CD1c-positive myeloid dendritic cell (primary cell): ENCODE measurements at regions not wholly inside any gene's neighbourhood (a gene's known extent, or its start where the extent isn't known, plus 50 kb on each side); places are given as distances from the start of the nearest gene placed in this dataset.

Source experiments
- DNase-seq: peaks from one replicate; pipeline ENCODE4 v3.0.0-alpha.2; 2016; ENCODE audit errors: extremely low spot score

DNA sequence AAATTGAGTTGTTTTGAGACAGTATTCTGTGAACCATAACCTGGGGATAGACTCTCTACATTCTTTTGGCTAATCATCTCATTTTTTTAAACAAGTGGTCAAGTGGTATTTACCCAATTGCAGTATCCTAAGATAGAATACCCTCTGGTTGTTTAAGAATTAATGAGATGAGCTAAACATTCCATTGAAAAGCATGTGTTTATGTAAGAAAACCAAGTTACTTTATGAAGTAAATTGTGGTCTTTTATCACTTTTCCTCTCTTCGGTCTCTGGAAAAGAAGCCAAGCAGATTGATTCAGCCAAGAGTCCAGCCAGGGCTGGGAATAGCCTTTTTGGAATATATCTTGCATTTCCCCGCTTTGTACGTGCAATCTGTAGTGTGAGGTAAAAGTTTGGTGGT is 185.7 kb upstream of the TOPAZ1 start:
- DNase-seq, result no peak

- DNase-seq, result no peak
Observed at GRCh38 chr3:44056446-44057240, 185.0 kb upstream of the TOPAZ1 start.

DNA sequence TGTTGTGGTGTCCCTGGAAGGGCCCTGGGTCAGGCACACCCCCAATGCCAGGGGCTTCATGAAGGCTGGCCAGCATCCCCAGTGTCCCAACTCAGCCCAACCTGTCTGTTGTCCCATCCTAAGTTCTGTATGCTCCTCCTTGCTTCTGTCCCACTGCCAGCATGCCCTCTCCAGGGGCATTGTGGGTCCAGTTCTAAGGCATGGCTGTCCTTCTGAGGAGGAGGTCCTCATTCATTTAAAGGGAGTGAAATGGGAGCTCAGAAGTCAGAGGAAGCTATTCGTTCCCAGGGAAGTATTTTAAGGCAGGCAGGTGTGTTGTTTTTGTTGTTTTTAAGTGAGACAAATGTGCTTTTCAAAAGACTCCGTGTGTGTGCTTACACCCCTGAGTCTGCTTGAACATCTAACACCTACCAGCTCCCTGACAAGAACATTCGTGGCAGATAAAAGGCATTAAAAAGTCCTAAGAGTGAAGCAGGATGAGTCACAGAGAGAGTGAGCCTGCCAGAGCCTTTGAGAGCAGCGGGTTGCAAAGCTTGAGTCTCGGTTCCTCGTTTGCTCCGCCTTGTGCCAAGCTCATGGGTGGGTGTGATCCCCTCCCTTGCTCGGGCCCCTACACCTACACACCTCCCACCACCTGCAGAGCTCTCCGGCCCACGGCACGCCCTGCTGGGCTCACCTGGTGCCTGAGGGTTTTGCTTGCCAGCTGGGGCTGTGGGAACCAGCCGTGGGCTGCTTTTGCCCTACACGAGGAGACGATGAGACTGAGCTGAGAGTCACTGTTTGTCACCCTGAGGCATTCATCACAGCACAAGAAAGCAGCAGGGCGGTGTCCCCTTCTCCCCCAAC is 183.4 kb upstream of the TOPAZ1 start:
- peak; percentile 42 for DNase-seq

GRCh38 chr3:44058868-44059203 is 182.8 kb upstream of the TOPAZ1 start:
- no peak for DNase-seq

GRCh38 chr3:44060164-44060563 is 181.5 kb upstream of the TOPAZ1 start:
- DNase-seq, result no peak

DNA sequence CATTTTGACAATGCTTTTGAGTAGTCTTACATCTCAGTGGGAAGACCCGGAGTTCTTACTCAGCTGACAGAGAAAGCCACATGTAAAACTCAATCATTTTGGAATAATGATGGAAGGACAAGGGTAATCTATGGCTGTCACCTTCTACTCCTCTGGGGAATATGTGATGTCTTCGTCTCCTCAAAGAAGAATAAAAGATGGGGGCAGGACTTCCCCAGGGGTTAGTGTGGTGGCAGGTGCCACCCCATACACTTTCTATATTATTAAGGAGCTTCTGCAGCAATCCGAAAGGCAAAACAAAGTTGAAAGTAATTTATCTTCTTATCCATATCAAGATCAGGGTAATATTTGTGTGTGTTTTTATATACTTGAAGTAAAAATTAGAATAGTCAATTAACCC is 180.4 kb upstream of the TOPAZ1 start:
- no peak for DNase-seq

DNA sequence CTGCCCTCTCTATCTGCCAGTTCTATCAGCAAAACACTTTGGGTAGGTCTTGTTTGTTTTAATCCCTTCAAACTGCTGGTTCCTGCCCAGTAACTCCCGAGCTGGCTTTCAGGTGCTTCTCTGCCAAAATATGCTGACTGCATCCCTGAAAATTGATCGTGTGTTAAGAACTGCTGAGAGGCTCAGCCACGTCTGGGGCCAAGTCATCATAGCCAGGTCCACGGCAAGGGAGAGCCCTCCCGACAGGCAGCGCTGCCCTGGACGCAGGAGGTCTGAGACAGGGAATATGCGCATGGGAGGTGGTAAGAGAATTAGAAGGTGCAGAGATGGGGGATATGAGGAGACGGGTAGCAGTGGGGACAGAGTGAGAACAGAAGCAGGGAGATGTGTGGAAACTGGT is 179.7 kb upstream of the TOPAZ1 start:
- DNase-seq, result no peak

GRCh38 chr3:44065311-44066094 is 176.2 kb upstream of the TOPAZ1 start:
- no peak for DNase-seq

DNA sequence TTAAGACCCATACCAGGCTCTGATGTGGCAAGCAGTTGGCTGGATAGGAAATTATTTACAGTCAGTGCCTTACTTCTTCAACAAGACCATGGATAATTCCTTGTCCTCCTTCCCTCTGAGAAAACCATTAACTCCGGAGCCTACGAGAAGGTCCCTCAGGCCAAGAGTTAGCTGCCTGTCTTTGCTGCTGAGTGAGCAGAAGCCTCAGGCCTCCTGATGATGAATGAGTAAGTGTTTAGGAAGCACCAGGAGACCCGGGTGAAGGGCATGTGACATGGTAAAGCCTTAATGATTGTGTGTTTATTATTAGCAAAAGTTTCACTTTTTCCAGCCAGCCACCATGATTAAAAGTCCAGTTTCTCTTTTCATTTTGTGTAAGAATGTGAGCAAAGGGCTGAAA is 174.9 kb upstream of the TOPAZ1 start:
- DNase-seq, result no peak

DNA sequence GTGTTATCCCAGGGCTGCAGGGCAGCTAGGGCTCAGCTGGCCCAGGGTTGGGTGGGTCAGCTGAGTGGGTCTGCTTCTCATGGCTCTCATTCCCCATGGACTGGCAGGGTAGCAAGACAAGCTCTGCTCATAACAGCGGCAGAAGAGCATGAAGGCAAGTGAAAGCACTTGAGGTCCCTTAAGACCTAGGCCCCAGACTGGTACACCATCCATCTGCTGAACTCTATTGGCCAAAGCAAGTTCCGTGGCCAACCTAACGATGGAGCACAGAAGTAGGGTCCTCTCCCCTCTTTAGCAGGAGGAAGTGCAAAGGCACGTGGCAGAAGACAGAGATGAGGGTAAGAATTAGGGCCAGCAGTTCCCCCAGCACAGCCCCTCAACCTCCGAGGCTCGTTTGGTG is 174.3 kb upstream of the TOPAZ1 start:
- no peak for DNase-seq

GRCh38 chr3:44068753-44069152 is 172.9 kb upstream of the TOPAZ1 start:
- no peak for DNase-seq

GRCh38 chr3:44069276-44069675 is 172.4 kb upstream of the TOPAZ1 start:
- no peak for DNase-seq

- no peak for DNase-seq
Observed at GRCh38 chr3:44070841-44071546, 170.7 kb upstream of the TOPAZ1 start.

DNA sequence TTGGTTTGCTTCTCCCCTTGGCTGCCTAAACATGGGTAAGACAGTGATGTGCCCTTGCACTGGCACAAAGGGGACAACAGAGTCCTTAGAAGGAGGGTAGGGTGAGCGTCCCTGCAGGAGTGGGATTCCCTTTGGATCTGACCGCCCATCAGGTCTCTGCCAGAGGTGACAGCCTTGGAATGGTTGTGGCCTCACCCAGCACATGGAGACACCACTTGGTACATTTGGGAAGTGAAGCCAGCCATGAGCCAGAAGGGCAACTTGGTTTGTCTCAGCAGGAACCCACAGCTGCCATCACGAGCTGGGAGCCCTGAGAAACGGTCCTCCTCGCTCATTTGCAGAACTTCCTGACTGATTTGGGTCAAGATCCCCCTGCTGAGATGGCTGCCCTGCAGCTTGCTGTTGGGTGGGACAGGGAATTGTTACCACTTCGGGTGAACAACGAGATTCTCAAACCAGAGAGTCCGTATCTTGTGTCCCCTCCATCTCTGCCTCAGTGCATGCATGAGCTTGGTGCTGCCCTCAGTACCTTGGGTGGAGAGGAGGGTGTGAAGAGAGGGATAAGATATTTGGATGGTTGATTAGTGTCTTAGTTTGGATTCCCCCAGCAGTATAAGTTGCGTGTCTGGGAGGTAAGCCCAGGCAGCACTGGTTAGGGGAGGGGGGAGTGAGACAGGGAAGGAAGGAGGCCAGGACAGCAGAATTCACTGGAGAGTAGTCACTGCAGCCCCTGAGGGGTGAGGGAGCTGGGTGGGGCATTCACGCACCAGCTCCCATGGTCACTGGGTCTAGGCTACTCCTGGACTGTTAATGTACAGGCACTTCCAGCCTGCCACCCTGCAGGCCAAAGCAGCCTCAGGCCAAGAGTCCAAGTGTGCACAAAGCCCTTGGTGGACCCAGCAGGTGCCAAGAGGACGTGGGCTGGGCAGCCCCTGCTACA is 168.8 kb upstream of the TOPAZ1 start:
- DNase-seq, result no peak

DNA sequence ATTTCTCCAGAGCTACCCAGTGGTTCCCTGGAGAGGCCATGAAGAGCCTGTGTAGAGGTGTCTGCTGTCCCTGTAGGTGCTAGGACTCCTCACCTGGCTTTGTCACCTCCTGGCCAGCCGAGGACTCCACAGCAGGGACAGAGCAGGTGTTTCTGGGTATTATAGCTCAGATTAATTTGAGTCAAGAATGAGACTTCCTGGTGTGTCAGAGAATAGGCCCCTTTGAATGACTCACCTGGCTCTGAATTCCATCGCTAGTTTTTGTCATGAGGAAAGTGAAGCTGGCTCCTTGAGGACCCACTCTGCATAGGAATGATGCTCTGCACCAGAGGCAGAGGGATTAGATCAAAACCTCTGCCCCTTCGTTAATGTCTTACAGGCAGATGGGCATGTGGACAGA is 167.5 kb upstream of the TOPAZ1 start:
- DNase-seq, result no peak

DNA sequence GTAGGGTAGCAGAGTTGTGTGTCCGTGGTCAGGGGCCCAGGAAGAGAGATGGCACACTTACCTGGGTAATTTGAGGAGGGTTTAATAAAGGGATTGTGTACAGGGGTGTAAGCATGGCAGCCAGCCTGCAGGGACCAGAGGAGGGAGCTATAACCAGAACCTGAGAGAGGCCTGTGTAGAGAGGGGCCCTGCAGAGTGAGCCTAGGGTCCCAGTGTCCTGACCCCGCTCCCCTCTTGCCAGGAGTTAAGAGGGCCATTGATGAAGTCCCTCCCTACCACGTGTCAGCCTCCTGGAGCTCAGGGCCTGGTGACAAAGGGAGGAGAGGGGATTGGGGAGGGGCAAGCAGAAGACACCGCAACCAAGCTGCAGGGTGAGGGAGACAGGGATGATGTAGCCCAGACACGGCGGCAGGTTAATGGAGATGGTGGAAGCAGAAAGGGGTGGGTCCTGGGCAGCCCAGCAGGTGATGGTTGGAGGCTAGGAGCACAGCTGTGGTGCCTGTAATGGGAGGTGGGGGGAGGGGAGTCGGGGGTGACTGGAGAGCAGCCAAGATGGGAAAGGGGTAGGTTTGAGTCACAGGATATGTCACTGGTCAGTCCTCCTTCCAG is 165.4 kb upstream of the TOPAZ1 start:
- no peak for DNase-seq

DNA sequence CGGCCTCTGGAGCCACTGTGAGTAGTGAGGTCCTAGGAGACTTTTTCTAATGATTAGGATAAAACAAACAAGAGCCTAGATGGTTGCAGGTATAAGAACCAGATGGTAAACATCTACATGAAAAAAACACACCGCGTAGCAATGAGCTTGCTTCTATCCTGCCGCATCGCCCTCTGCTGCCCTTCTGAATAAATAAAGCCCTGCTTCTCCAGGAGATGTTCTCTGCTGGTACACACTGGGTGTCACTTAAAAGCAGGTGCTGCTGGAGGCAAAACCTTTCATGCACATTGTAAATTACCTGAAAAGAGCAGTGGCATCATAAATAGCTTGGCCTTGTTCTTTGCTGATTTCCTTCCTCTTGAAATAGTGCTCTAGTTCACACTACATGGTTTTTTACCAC is 164.4 kb upstream of the TOPAZ1 start:
- no peak for DNase-seq

GRCh38 chr3:44078863-44079262 is 162.8 kb upstream of the TOPAZ1 start:
- DNase-seq, result no peak

DNA sequence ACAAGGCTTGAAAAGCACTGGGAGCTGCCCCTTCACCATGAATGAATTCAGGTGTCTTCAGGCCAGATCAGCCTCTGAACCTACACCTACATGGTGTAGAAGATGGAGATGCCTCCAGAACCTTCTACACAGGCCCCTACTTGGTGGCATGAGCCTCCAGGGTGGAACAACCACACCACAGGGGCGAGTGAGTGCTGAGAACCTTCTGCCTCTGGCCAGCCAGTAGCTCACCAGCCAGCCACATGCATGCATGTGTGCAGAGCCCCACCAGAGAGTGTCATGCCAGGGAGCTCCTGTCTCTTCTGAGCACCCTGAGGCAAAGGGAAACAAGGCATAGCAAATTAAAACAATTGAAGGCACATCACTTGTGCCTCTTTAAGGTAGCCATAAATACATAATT is 161.8 kb upstream of the TOPAZ1 start:
- DNase-seq, result no peak

- DNase-seq, result no peak
Observed at GRCh38 chr3:44080474-44081072, 161.1 kb upstream of the TOPAZ1 start.
